HCT116 (cell line): ENCODE measurements at regions not wholly inside any gene's neighbourhood (a gene's known extent, or its start where the extent isn't known, plus 50 kb on each side); places are given as distances from the start of the nearest gene placed in this dataset.

Experiments
- ATAC-seq: fragments of 200-7000 bp; cut with Tn5 transposase; 2 replicates; pipeline ENCODE4 v1.9.1; 2020; ENCODE audit warnings: mild to moderate bottlenecking, moderate library complexity
- BruUV-seq: library from RNA; stranded (reverse); fragments of 400-500 nt; replicated peaks from 2 replicates; lab custom pipeline; 2021; lab: Mats Ljungman, UMichigan
- CTCF ChIA-PET: fragments of 300-600 bp; sonication (Branson Sonifier 250); formaldehyde crosslinking; loops from one replicate; lab custom pipeline; 2021; ENCODE audit warnings: antibody characterized with exemption; lab: Charles Lee
- POLR2A ChIA-PET: fragments of 300-600, 350-600 bp; sonication (Branson Sonifier 250); formaldehyde crosslinking; loops from one replicate; lab custom pipeline; 2021; ENCODE audit warnings: antibody characterized with exemption; lab: Charles Lee
- RAD21 ChIA-PET, 2 experiments: fragments of 300-600 bp; sonication (Branson Sonifier 250); formaldehyde crosslinking; loops; one replicate each; lab custom pipeline; 2023; ENCODE audit warnings: low total read pairs in 2 of 2; ENCODE audit not compliant: uncharacterized antibody in 2 of 2, unreplicated experiment in 2 of 2, low non-redundant PET in 1 of 2; lab: Charles Lee
- DNase-seq: peaks from one replicate; pipeline ENCODE4 v3.0.0-alpha.2; 2010; ENCODE audit warnings: low read depth, low spot score
- H2AFZ ChIP-seq: fragments of 200-600 bp; shearing (Covaris generic), sonication (generic); 2 replicates; pipeline ENCODE4 v1.6.1; 2017; ENCODE audit warnings: low read depth, mixed run types, mixed read lengths, antibody characterized with exemption, low read length; ENCODE audit not compliant: poor library complexity, severe bottlenecking
- H3K27ac ChIP-seq: 2 replicates; pipeline ENCODE4 v1.5.1; 2012; ENCODE audit warnings: low read depth, low read length
- H3K27me3 ChIP-seq: fragments of 200-600 bp; sonication (generic); 2 replicates; pipeline ENCODE4 v1.6.1; 2016; ENCODE audit warnings: mixed run types, low read length, mixed read lengths; ENCODE audit not compliant: insufficient read depth
- H3K36me3 ChIP-seq, 2 experiments: fragments of 200-500 bp in 1 of 2; fragments of 200-600 bp in 1 of 2; sonication (Bioruptor generic) in 1 of 2; sonication (generic) in 1 of 2; 2 replicates each; pipeline versions ENCODE4 v1.5.1 to v1.6.1; 2014 to 2016; ENCODE audit warnings: low read length in 2 of 2, inconsistent platforms in 1 of 2, mixed read lengths in 1 of 2, mixed run types in 1 of 2; ENCODE audit not compliant: insufficient read depth in 2 of 2, control insufficient read depth in 1 of 2
- H3K4me1 ChIP-seq, 2 experiments: fragments of 200-600 bp in 1 of 2; sonication (generic) in 1 of 2; 2 replicates each; pipeline versions ENCODE4 v1.5.1 to v1.6.1; 2012 to 2017; ENCODE audit warnings: low read length in 2 of 2, inconsistent platforms in 1 of 2, mild to moderate bottlenecking in 1 of 2, mixed read lengths in 1 of 2, mixed run types in 1 of 2, moderate library complexity in 1 of 2; ENCODE audit not compliant: insufficient read depth in 2 of 2, control insufficient read depth in 1 of 2
- H3K4me2 ChIP-seq: fragments of 200-600 bp; sonication (generic); 2 replicates; pipeline ENCODE4 v1.6.1; 2017; ENCODE audit warnings: mixed run types, low read length, mixed read lengths
- H3K4me3 ChIP-seq, 2 experiments: fragments of 200-600 bp in 1 of 2; sonication (generic) in 1 of 2; replicated peaks in 1 of 2; 2 replicates each; pipeline ENCODE4 v1.5.1; 2011 to 2016; ENCODE audit warnings: low read length in 2 of 2, control low read depth in 1 of 2, low read depth in 1 of 2, mild to moderate bottlenecking in 1 of 2, mixed read lengths in 1 of 2, mixed run types in 1 of 2
- H3K79me2 ChIP-seq: fragments of 200-600 bp; sonication (generic); 2 replicates; pipeline ENCODE4 v1.6.1; 2017; ENCODE audit warnings: mild to moderate bottlenecking, mixed run types, low read length, moderate library complexity, mixed read lengths; ENCODE audit not compliant: insufficient read depth
- H3K9ac ChIP-seq: fragments of 200-600 bp; sonication (generic); 2 replicates; pipeline ENCODE4 v1.6.1; 2016; ENCODE audit warnings: low read length, mixed read lengths
- H3K9me2 ChIP-seq: fragments of 200-600 bp; sonication (generic), shearing (Covaris generic); 2 replicates; pipeline ENCODE4 v1.6.1; 2017; ENCODE audit warnings: mixed run types, mild to moderate bottlenecking, moderate library complexity; ENCODE audit not compliant: insufficient read depth
- H3K9me3 ChIP-seq, 2 experiments: fragments of 200-500 bp in 1 of 2; fragments of 200-600 bp in 1 of 2; sonication (Bioruptor generic) in 1 of 2; sonication (generic) in 1 of 2; 2 replicates each; pipeline ENCODE4 v1.6.1; 2014 to 2017; ENCODE audit warnings: low read length in 2 of 2, mixed read lengths in 2 of 2, inconsistent platforms in 1 of 2, low read depth in 1 of 2, mild to moderate bottlenecking in 1 of 2, mixed run types in 1 of 2, moderate library complexity in 1 of 2; ENCODE audit not compliant: control insufficient read depth in 1 of 2, insufficient read depth in 1 of 2
- H4K20me1 ChIP-seq: fragments of 200-600 bp; sonication (generic), shearing (Covaris generic); 2 replicates; pipeline ENCODE4 v1.6.1; 2017; ENCODE audit warnings: mixed run types, mild to moderate bottlenecking, moderate library complexity; ENCODE audit not compliant: insufficient read depth
- EZH2phosphoT487 ChIP-seq: fragments of 200-600 bp; IDR thresholded peaks from 2 replicates; pipeline ENCODE4 v1.6.1; 2018; ENCODE audit warnings: antibody characterized with exemption, borderline replicate concordance
- FOSL1 ChIP-seq: IDR thresholded peaks from 2 replicates; pipeline ENCODE4 v1.6.1; 2012; ENCODE audit warnings: low read depth
- JUND ChIP-seq: IDR thresholded peaks from 2 replicates; pipeline ENCODE4 v1.6.1; 2012
- POLR2A ChIP-seq: IDR thresholded peaks from 2 replicates; pipeline ENCODE4 v1.7.0; 2011; ENCODE audit warnings: borderline replicate concordance; ENCODE audit not compliant: insufficient read depth, insufficient read length; ENCODE audit errors: extremely low read depth
- YY1 ChIP-seq: IDR thresholded peaks from 2 replicates; pipeline ENCODE4 v1.6.1; 2011; ENCODE audit warnings: low read length, low read depth, moderate library complexity, mild to moderate bottlenecking; ENCODE audit not compliant: insufficient replicate concordance; ENCODE audit errors: extremely low read depth
- ZFX ChIP-seq: fragments of 450-650 bp; IDR thresholded peaks from 2 replicates; pipeline ENCODE4 v1.6.1; 2017
- intact Hi-C: fragments of 100-400 bp; cut with micrococcal nuclease; formaldehyde crosslinking; loops from 2 replicates; pipeline ENCODE4 v1.10.0; 2022
- TF ChIP-seq, protein P1 (sequence below), 3 experiments: fragments of 200-600 bp in 1 of 3; sonication (generic) in 1 of 3; IDR thresholded peaks in 2 of 3; conservative IDR thresholded peaks in 1 of 3; 2 replicates each; pipeline ENCODE4 v1.5.1; 2012 to 2017; ENCODE audit warnings: low read depth in 2 of 3, low read length in 2 of 3, antibody characterized with exemption in 1 of 3, borderline replicate concordance in 1 of 3, control low read depth in 1 of 3, mild to moderate bottlenecking in 1 of 3, mixed read lengths in 1 of 3, mixed run types in 1 of 3, moderate library complexity in 1 of 3; ENCODE audit not compliant: insufficient read depth in 1 of 3
- TF ChIP-seq, protein P2 (sequence below): IDR thresholded peaks from 2 replicates; pipeline ENCODE4 v1.6.1; 2012

DNA sequence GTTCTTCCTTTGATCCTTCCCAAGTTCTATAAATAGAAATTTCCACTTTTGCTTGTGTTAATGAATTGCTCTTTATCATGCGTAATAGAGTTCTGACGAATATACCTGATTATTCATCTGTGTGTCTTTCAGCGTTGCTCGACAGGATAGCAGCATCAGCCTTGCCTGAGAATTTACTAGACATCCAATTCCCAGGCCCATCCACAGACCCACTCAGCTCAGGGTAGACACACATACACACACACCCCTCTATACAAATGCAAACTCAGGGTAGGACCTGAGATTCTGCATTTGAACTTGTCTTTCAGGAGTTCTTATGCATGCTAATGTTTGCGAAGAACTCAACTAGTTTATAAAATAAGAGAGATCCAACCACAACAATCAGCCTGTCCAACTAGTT, 343.4 kb upstream of the GYPC start:
- intact Hi-C loops: no loop called here
- Histone ChIP-seq H3K4me1 (no peaks in the 10 kb centered on the region), H2AFZ (no peak overlapping the region), H3K9me3 (peaks cover 8% of the 10 kb centered on the region in 2 experiments; a peak in 3 of 4 replicates), H3K9ac (no peak overlapping the region), H4K20me1 (no peaks in the 10 kb centered on the region), H3K27ac (no peak overlapping the region), H3K4me2 (no peak overlapping the region), H3K36me3 (no peaks in the 10 kb centered on the region), H3K4me3 (no peak overlapping the region), H3K79me2 (no peaks in the 10 kb centered on the region), H3K27me3 (no peaks in the 10 kb centered on the region), H3K9me2 (no peaks in the 10 kb centered on the region)
- RAD21 ChIA-PET: no interaction called here
- ATAC-seq: no peak
- POLR2A ChIA-PET: no interaction called here
- CTCF ChIA-PET: no interaction called here
- no peak for DNase-seq
- BruUV-seq: no TSS peak
- TF ChIP-seq YY1: no peak
- TF ChIP-seq EZH2phosphoT487: no peak
- no peak for TF ChIP-seq FOSL1

DNA sequence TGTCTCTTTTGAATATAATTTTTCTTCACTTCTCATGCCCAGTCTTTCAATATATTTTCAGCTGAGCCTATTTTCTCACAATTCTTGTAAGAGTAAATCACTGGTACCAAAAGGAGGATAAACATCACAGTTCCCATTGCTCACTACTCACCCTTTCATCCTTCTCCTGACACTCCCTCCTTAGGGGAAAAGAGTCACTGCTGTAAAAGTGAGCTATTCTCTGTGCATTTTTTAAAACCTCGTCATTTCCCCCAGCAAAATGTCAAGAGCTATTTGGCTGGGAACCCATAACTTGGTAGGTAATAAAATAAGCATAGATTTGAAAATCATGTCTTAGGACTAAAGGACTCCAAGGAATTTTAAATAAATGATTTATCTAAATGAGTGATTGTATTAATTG, 340.1 kb upstream of the GYPC start:
- H3K9me3 ChIP-seq: peaks cover 13 to 14% of the 10 kb centered on the region in 2 experiments; a peak in 2 of 4 replicates
- no peaks in the 10 kb centered on the region for H3K36me3 ChIP-seq
- H3K4me3 ChIP-seq: no peak overlapping the region
- POLR2A ChIA-PET: no interaction called here
- H4K20me1 ChIP-seq: no peaks in the 10 kb centered on the region
- CTCF ChIA-PET: no interaction called here
- H3K27me3 ChIP-seq: no peaks in the 10 kb centered on the region
- RAD21 ChIA-PET: no interaction called here
- H3K9ac ChIP-seq: no peak overlapping the region
- H3K27ac ChIP-seq: no peak overlapping the region
- TF ChIP-seq ZFX (no peak), POLR2A (no peak), JUND (no peak)
- TF ChIP-seq, protein P1, sequence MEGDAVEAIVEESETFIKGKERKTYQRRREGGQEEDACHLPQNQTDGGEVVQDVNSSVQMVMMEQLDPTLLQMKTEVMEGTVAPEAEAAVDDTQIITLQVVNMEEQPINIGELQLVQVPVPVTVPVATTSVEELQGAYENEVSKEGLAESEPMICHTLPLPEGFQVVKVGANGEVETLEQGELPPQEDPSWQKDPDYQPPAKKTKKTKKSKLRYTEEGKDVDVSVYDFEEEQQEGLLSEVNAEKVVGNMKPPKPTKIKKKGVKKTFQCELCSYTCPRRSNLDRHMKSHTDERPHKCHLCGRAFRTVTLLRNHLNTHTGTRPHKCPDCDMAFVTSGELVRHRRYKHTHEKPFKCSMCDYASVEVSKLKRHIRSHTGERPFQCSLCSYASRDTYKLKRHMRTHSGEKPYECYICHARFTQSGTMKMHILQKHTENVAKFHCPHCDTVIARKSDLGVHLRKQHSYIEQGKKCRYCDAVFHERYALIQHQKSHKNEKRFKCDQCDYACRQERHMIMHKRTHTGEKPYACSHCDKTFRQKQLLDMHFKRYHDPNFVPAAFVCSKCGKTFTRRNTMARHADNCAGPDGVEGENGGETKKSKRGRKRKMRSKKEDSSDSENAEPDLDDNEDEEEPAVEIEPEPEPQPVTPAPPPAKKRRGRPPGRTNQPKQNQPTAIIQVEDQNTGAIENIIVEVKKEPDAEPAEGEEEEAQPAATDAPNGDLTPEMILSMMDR (IDR thresholded peaks at IDR 0.05 in 2 of 3, conservative IDR thresholded peaks at IDR 0.05 in 1 of 3; ENCODE audit: borderline replicate concordance in 1 of 3, insufficient read depth in 1 of 3, low read depth in 2 of 3, low read length in 2 of 3): no peak
- TF ChIP-seq, protein P2, sequence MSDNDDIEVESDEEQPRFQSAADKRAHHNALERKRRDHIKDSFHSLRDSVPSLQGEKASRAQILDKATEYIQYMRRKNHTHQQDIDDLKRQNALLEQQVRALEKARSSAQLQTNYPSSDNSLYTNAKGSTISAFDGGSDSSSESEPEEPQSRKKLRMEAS: no peak
- no peak overlapping the region for H2AFZ ChIP-seq
- no TSS peak for BruUV-seq
- ATAC-seq: no peak
- intact Hi-C loops: no loop called here
- H3K79me2 ChIP-seq: no peaks in the 10 kb centered on the region
- DNase-seq: no peak
- no peaks in the 10 kb centered on the region for H3K9me2 ChIP-seq
- no peak overlapping the region for H3K4me2 ChIP-seq
- H3K4me1 ChIP-seq: no peaks in the 10 kb centered on the region
